ENCODE measurements at regions not wholly inside any gene's neighbourhood (a gene's known extent, or its start where the extent isn't known, plus 50 kb on each side); places are given as distances from the start of the nearest gene placed in this dataset.

DNA sequence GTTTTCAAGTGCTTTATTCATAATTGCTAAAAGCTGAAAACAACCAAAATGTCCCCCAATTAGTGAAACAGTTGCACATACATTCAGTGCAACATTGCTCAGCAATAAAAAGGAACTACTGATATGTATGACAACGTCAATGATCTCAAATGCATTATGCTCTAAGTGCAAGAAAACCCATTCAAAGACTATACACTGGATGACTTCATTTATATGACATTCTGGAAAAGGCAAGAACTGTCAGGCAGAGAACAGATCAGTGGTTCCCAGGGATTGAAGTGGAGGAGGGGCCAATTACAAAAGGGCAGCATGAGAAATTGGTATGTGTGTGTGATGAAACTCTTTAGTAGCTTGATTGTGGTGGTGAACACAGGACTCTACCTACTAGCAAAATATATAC, 585.6 kb downstream of the TBL1XR1 start:
- TF ChIP-seq EZH2 (IDR thresholded peaks at IDR 0.05; ENCODE audit: borderline replicate concordance) (no peak), EZH2phosphoT487 (IDR thresholded peaks at IDR 0.05; ENCODE audit: low read depth, severe bottlenecking, unreplicated experiment) (no peak)
- TF ChIP-seq, protein P1, sequence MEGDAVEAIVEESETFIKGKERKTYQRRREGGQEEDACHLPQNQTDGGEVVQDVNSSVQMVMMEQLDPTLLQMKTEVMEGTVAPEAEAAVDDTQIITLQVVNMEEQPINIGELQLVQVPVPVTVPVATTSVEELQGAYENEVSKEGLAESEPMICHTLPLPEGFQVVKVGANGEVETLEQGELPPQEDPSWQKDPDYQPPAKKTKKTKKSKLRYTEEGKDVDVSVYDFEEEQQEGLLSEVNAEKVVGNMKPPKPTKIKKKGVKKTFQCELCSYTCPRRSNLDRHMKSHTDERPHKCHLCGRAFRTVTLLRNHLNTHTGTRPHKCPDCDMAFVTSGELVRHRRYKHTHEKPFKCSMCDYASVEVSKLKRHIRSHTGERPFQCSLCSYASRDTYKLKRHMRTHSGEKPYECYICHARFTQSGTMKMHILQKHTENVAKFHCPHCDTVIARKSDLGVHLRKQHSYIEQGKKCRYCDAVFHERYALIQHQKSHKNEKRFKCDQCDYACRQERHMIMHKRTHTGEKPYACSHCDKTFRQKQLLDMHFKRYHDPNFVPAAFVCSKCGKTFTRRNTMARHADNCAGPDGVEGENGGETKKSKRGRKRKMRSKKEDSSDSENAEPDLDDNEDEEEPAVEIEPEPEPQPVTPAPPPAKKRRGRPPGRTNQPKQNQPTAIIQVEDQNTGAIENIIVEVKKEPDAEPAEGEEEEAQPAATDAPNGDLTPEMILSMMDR (IDR thresholded peaks at IDR 0.05; ENCODE audit: poor library complexity) = no peak

All from hepatocyte (in vitro differentiated cells).